GM18907 (cell line): ENCODE measurements at regions not wholly inside any gene's neighbourhood (a gene's known extent, or its start where the extent isn't known, plus 50 kb on each side); places are given as distances from the start of the nearest gene placed in this dataset.

ENCODE experiments used
- ATAC-seq: cut with Tn5 transposase; IDR thresholded peaks from one replicate; pipeline ENCODE4 v1.9.1; 2021; ENCODE audit warnings: mild to moderate bottlenecking, moderate library complexity; ENCODE audit not compliant: unreplicated experiment

DNA sequence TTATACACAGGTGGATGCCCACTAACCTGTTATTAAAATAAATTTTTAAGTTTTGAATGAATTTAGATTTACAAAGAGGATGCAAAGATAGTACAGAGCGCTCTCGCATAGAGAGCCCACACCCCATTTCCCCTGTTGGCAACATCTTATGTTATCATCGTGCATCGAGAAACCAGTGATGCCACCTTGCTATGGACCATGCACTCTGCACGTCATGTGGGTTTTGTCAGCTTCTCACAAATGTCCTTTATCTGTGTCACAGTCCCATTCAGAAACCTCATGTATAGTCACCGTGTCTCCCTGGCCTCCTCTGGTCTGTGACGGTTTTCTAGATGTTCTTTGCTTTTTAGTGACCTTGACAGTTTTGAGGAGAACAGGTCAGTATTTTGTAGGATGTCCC, 60.0 kb downstream of the ING1 start:
- no peak for ATAC-seq

DNA sequence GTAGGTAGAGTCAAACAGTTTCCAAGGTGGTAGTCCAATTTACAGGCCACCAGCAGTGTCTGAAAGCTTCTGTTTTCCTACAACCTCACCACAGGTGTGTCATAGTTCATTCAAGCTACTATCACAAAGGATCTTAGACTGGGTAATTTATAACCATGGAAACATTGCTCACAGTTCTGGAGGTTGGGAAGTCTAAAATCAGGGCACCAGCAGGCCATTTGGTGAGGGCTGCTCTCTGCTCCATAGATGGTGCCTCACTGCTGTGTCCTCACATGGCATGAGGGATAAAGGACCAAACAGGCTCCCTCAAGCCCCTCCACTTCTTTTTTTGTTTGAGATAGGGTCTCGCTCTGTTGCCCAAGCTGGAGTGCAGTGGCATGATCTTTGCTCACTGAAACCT, 60.6 kb downstream of the ING1 start:
- ATAC-seq = no peak

DNA sequence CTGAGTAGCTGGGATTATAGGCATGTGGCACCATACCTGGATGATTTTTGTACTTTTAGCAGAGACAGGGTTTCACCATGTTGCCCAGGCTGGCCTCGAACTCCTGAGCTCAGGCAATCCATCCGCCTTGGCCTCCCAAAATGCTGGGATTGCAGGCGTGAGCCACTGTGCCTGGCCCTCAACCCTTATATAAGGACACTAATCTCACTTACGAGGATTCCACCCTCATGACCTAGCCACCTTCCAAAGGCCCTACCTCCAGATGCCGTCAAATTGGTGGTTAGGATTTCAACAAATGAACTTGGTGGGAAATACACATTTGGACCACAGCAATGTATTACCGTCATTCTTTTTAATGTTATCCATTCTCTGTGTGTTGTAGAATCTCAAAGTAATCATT, 61.0 kb downstream of the ING1 start:
- no peak for ATAC-seq

DNA sequence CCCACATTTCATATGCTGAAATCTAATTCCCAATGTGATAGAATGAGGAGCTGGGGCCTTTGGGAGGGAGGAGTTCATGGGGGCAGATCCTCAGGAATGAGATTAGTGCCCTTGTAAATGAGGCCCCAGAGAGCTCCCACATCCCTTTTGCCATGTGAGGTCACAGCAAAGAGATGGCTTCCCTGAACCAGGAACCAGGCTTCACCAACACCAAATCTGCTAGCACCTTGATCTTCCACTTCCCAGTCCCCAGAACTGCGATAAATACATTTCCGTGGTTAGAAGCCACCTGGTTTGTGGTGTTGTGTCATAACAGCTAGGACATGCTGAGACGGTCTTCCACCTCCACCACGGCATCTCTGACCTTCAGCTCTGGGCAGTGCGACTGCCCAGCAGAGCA, 62.1 kb downstream of the ING1 start:
- ATAC-seq = no peak

DNA sequence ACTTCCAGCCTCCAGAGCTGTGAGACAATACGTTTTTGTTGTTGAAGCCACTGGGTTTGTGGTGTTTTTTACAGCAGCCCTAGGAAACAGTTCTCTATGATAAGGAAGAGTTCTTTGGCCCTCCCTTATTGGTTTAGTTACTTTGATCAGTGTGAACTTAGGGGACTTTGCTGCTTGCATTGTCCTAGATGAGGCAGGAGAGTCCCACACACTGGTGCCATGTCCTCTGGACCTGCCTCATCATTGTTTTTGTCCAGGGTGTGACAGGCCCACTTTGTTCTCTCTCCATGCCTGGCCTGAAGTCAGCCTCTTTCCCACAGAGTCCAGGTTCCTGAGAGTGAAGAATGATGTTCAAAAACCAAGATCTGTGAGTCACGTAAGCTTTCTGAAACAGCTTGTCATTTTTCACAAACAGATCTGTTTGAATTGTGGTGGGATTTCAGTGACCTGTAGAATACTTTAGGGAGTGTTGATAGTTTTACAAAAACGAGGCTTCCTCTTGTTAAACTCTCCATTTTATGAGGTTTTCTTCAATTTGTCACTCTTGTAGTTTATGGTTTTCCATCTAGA, 63.8 kb downstream of the ING1 start:
- no peak for ATAC-seq

DNA sequence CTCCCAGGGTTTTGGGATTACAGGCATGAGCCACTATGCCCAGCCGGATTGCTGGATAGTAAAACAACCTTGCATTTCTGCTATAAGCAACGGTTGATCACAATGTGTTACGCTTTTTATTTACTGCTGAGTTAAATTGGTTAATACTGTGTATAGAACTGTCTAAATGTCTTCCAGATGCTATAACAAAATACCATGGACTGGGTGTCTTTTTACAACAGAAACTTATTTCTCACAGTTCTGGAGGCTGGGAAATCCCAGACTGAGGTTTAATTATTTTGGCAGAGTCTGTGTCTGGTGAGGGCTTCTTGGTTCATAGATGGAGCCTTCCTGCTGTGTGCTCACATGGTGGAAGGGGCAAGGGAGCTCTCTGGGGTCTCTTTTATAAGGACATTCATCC, 65.5 kb downstream of the ING1 start:
- ATAC-seq = no peak

DNA sequence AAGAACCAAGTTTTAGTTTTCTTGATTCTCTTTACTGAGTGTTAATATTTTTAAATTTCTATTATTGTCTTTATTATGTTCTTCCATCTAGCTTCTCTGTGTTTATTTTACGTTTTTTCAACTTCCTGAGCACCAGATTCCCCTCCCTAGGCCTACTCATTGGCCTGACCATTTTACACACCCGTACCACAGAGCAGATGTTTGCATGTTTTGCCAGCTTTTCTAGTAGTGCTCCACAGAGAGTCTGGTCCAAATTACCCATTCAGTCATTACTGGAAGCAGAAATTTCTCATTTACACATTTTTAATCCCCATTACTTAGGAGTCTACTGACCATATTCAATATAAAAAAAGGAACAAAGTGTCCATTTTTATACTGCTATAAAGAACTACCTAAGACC, 66.9 kb downstream of the ING1 start:
- ATAC-seq = no peak

DNA sequence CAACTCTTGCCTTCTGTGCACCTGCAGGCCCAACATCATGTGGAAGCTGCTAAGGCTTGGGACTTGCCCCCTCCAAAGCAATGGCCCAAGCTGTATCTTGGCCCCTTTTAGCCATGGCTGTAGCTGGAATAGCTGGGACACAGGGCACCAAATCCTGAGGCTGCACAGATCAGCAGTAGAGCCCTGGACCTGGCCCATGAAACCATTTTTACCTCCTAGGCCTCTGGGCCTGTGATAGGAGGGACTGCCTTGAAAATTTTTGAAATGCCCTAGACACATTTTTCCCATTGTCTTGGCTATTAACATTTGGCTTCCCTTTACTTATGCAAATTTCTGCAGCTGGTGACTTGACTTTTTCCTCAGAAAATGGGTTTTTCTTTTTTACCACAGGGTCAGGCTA, 68.7 kb downstream of the ING1 start:
- no peak for ATAC-seq

DNA sequence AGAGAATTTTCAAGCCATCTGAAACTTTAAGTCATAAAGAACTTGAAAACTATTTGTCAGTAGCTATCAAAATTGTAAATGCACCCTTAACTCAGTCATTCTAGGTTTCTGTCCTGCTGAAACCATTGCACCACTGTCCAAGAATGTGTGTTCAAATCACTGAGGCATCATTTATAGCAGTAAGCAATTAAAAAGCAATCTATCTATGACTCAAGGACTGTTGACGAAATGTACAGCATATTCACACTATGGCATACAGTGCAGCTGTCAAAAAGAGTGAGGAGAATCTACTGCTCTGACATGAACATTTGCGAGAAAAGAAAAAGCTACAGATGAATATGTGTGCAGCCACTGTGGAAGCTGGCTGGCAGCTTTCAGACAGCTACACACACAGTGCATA, 71.2 kb downstream of the ING1 start:
- no peak for ATAC-seq

DNA sequence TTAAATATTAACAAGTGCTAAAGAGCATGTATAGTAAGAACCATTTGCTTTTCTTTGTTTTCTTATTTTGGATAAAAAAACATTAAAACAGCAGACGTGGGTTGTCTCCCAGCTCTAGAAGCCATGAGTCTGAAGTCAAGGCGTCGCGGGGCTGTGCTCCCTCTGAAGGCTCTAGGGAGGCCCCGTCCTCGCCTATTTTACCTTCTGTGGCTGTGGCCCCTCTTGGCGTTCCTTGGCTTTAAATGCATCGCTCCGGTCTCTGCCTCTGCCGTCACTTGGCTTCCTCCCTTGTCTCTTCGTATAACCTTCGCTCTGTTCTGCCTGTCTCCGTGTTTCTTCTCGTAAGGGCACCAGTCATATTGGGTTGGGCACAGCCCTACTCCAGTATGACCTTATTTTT, 75.3 kb downstream of the ING1 start:
- ATAC-seq = no peak

DNA sequence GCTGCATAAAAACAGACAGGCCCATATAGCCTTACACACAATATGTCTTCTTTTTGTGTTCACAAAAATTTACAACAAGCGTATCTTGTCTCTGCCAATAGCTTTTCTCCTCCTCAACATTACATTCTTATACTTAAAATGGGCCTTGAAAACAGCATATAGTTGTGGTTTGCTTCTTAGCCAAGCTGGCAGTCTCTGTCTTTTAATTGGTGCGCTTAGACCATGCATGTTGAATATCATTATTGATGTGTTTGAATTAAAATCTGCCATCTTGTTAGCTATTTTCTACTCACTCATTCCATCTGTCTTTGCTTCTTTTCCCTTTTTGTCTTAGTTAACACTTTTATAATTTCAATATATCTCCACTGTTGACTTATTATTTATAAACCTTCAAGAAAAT, 76.4 kb downstream of the ING1 start:
- ATAC-seq = no peak

DNA sequence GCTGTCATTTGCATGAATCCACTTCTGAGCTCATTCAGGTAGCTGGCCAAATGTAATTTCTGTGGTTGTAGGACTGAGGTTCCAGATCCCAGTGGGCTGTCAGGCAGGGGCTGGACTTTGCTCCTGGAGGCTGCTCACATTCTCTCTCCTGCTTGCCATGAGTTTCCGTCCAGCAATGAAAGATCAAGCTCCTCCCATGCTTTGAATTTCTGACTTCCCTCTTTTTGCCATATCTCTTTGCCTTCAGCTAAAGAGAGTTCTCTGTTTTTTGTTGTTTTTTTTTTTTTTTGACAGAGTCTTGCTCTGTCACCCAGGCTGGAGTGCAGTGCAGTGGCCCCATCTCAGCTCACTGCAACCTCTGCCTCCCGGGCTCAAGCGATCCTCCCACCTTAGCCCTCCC, 76.9 kb downstream of the ING1 start:
- no peak for ATAC-seq

DNA sequence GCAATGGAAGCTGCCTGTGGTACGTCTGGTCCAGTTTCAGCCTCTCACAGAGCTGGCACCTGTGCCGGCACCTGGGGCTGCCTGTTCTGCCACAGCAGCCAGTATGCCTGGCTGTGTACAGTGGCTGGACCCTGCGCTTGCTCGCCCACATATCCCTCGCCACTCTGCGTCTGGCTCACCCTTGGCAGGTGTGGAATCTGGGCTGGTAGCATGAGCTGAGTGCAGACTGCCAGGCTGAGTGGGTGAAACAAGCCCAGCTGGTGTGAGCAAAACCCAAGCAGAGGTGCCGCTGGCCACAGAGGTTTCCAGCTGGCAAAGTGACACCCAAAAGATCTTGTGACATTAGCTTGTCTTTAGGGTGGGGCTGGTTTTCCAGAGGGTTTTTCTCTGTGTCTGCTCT, 80.7 kb downstream of the ING1 start:
- ATAC-seq = no peak

DNA sequence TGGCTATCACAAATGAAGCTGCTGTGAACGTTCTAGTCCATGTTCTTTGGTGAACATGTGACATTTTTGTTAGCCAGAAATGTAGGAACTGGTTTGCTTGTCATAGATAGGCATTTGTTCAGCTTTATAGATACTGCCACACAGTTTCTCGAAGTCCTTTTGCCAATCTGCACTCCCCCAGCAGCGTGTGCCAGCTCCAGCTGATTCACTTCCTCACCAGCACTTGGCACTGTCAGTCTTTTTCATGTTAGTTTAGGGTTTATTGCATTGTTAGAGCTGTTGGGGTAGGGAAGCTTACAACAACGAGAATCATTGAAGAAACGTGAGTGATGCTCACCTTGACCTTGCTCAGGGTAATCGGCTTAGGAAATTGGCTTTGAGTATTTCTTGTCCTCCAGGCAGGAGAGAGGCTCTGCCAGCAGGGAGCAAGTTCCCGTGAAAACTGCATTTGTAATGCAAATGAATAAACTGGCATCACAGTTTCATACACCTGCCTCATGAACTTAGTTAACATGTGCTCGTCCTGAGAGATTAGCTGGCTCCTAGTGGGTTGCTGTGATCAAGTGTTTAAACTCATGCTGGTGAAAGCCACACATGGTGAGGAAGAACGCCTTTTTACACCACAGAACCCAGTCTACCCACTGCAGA, 83.9 kb downstream of the ING1 start:
- no peak for ATAC-seq

DNA sequence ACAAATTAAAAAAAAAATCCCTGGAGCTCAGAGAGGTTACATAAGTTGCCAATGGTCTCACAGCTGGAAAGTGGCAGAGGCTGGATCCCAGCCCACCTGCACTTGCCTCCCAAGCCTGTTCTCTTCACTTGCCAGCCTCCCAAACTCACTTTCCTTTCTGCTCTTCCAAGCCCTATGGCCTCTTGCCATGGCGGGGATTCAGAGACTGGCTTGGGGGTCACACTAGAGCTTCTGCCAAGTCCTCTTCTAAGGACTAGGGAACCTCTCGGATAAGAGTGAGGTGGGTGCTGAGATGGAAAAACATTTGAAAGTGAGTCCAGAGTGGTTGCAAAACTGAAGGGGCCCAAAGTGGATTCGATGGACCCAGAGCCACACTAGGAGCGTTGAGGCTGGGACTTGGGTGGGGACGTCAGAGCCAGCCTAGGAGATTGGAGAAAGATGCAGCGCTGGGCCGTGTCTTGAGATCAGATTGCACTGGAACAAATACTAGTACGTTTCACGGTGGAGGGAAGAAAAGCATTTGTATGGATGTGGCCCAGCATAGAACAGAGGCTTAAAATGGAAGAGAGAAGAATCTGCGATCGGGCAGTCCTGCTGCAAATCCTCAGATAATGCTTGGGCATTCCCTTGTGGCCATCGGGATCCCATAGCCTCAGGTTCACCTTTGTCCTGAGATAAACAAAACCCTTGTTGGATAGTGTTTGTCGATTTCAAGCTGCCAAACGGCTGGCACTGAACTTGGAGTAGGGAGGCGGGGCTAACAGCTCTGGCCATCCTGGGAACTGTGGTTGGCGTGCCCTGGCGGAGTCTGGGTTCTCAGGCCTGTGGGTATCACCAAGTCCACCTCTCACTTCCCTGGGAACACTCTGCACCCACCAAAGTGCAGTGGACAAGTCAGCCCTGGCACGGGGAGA, 84.8 kb downstream of the ING1 start:
- no peak for ATAC-seq

DNA sequence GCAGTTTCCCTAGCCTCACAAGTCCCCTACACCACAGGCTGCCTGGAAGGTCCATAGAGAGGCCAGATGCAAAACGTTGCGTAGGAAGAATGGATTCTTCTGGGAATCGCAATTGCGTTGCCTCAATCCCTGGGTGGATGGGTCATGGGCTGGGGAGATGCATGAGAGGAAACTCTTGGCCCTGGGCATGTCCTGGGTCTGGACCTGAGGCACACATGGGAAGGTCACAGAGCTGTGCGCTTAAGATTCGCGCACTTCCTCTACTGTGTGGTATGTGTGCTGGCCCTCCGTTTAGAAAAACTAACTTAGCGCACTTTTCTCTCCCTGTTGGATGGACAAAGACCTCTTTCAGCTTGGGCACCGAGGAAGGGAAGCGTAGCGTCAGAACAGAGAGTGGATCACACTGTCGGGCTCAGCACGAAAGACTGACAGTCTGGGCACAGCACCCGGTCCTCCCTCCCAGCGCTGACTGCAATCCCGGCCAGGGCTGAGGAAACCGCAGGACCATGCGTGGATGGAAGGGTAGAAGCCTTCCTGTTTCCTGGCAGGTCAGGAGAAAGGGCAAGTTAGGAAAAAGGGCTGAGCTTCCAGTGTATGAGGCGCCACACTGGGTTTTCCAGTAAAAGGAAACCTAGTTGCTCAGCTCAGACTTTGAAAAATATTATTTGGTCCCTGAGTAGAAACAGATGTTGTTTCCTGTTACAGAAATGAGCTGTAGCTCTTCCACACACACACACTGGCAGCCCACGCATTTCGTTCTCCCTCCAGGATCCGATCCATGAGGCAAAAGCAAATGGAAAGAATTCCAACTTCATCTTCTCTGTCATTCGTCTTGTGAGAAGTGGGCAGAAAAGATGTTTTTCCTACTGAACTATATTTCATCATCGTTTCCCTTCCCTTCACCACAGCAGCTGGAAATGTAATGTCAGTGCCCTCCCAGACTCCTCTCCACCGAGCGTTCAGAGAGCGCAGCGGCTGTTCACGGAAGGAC, 86.0 kb downstream of the ING1 start:
- no peak for ATAC-seq

DNA sequence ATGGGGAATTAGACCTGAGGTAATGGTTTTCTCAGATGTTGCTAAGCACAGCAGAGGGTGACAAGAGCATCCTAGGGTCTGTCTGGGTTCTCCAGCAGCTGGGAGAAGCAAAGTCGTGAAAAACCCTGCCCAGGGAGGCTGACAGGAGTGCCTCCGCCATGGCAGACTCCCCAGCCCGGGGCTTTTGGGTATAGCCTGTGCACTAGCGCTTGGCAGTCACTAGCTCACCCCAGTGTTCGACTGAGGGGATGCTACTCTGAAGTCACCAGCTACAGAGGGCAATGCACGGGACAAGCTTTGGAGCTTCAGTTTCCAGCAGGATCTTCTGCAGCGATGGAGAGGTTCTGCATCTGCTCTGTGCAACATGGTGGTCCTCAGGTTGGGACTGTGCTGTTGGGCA, 87.5 kb downstream of the ING1 start:
- ATAC-seq = no peak

DNA sequence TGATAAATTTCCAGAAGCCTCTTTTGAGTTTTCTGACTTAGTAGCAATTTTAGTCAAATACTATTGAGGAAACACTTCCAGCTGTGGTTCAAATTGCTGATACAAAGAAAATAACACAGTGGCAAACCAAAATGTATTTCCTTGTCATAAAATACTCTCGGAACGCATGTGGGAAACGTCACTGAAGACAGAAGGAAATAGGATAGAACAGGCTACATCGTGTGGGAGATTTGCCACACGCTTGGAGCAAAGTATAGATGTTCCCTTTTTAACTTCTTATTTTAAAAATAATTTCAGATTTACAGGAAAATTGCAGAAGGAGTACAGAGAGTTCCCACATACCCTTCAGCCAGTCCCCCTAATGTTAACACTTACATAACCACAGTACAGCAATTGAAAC, 88.8 kb downstream of the ING1 start:
- no peak for ATAC-seq

DNA sequence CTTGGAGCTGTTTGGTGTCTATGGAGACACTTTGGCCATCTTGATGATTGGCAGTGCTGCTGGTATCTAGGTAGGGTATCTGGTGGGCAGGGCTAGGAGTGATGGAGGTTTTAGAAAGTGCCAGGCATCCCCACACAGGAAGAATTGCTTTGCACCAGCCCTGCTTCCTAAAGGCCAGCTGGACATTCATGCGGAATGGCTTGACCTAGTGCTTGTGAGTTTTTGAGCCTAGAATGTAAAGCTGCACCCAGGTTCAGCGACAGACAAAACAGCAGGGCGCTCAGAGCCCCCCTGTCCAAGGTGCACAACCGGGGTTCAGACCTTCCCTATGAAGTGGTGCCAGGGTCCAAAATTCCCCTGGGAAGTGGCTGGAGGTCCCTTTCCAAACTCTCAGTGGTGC, 93.1 kb downstream of the ING1 start:
- ATAC-seq = no peak

DNA sequence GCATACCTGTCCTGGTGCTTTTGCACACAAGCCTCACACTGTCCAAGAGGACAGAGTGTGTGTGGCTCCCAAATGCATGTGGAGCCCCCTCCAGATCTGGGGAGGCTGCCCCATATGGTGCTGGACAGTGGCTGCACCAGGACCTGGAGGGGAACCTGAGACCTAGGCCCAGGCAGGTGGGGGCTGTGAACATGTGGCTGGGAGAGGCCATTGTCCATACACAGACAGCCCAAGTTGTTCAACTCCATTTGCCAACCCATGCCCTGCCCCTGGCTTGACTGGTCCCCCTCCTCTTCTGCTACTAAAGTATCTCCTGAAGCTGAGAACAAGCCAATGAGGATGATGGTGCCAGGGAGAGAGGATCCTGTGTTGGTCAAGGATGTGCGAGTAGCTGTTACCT, 94.0 kb downstream of the ING1 start:
- ATAC-seq = no peak

DNA sequence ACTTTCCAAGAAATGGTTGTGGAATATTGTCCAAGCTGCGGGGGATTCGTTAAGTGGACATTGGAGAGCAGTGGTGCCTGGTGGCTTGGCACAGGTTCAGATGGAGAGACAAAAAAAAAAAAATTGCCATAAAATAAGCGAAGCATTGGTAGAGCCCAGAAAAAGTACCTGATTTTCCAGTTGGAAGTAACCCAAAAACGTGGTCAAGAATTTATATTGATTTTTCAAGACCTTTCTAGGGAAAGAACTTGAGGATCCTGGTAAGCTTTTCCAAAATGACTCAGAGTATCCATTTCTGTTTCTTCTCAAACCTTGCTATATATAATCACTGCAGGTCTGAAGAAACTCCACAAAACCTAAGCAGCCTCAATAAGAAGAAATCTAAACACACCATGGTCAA, 94.6 kb downstream of the ING1 start:
- no peak for ATAC-seq
